Pancreas (tissue), 10 donors: ENCODE measurements at regions not wholly inside any gene's neighbourhood (a gene's known extent, or its start where the extent isn't known, plus 50 kb on each side); places are given as distances from the start of the nearest gene placed in this dataset.

Experiments used
- ATAC-seq, 4 donors: fragments of 200-7000 bp; cut with Tn5 transposase; one replicate each; pipeline versions ENCODE4 v1.8.0 to v1.9.1; 2020; ENCODE audit warnings: mild to moderate bottlenecking in 4 of 4, moderate library complexity in 4 of 4
- DNase-seq, 6 donors: peaks; one replicate each; pipeline ENCODE4 v3.0.0-alpha.2; 2020
- FAIRE-seq: peaks from 2 replicates; lab custom pipeline; 2012; peaks lifted over from hg19 to GRCh38; lab: Jason Lieb, UNC
- H3K27ac ChIP-seq, 4 donors: fragments of 200-600 bp; sonication (generic); 1 replicate in 3 of 4; 2 replicates in 1 of 4; pipeline versions ENCODE4 v1.5.0 to v1.8.0; 2020
- H3K27me3 ChIP-seq, 4 donors: fragments of 200-600 bp; one replicate each; pipeline ENCODE4 v1.8.0; 2021
- H3K36me3 ChIP-seq, 3 donors: fragments of 200-600 bp; sonication (generic) in 1 of 3; one replicate each; pipeline versions ENCODE4 v1.5.0 to v1.8.0; 2020 to 2021
- H3K4me1 ChIP-seq, 3 donors: fragments of 200-600 bp; one replicate each; pipeline ENCODE4 v1.8.0; 2021
- H3K4me3 ChIP-seq, 4 donors: fragments of 200-600 bp; sonication (generic) in 2 of 4; one replicate each; pipeline versions ENCODE4 v1.5.0 to v1.8.0; 2020 to 2021
- H3K9me3 ChIP-seq, 4 donors: fragments of 200-600 bp; one replicate each; pipeline ENCODE4 v1.8.0; 2021
- CTCF ChIP-seq, 4 donors: fragments of 200-600 bp; sonication (generic) in 3 of 4; IDR thresholded peaks; one replicate each; pipeline versions ENCODE4 v1.5.0 to v1.8.0; 2021; ENCODE audit warnings: antibody characterized with exemption in 4 of 4
- WGBS, 2 donors: extraction: QIAGEN DNeasy Blood & Tissue Kit; methylation state at CpG; one replicate each; pipeline ENCODE4 v1.1.7; 2013; 5-methylcytosine and 5-hydroxymethylcytosine counted together
- intact Hi-C, 3 donors: fragments of 100-400 bp; cut with DNase I; formaldehyde crosslinking; loops; one replicate each; pipeline versions ENCODE4 v1.11.1 to v1.14.2; 2022
- donor health status: healthy with polysubstance abuse.
- donor health status: DM: no; HTN: no; CAD: no; lungs with moderate emphysema.
- donor health status: DM: no; HTN: no; CAD: no.
- donor health status: control.
- donor health status: control.
- donor health status: Bipolar disorder and iron deficiency.
- donor health status: DM: yes; HTN: yes; CAD: no.
- donor health status: DM: no; HTN: no; CAD: no.
- donor health status: DM: no; HTN: no; CAD: no.
- donor health status: DM: yes; HTN: yes; CAD: no.

- WGBS, 2 donors: 60 to 63% methylated on average over 5 of the region's 5 CpGs
- H3K27me3 ChIP-seq: no peaks in the 10 kb centered on the region
- ATAC-seq (no peak), DNase-seq (no peak), FAIRE-seq (no peak)
- H3K4me1 ChIP-seq: no peaks in the 10 kb centered on the region
- no peak for TF ChIP-seq CTCF (IDR thresholded peaks at IDR 0.05)
- intact Hi-C loops: no loop called here
- H3K27ac ChIP-seq: no peak overlapping the region
- H3K4me3 ChIP-seq: no peak overlapping the region
- no peaks in the 10 kb centered on the region for H3K36me3 ChIP-seq
- no peaks in the 10 kb centered on the region for H3K9me3 ChIP-seq
These were observed 514.4 kb upstream of the ZNF385D start for GRCh38 chr3:22265403-22265802.

GRCh38 chr3:22269831-22270230 lies 518.8 kb upstream of the ZNF385D start:
- no peaks in the 10 kb centered on the region for H3K36me3 ChIP-seq
- FAIRE-seq: no peak
- intact Hi-C loops: no loop called here
- no peaks in the 10 kb centered on the region for H3K4me1 ChIP-seq
- ATAC-seq: peak in 1 of 4 donors; percentile 44
- no peaks in the 10 kb centered on the region for H3K9me3 ChIP-seq
- H3K27me3 ChIP-seq: no peaks in the 10 kb centered on the region
- no peak for TF ChIP-seq CTCF (IDR thresholded peaks at IDR 0.05)
- 30 to 43% methylated on average over 2 of the region's 2 CpGs for WGBS, 2 donors
- H3K27ac ChIP-seq: no peak overlapping the region
- H3K4me3 ChIP-seq: no peak overlapping the region
- peak in 1 of 6 donors; percentile 8 for DNase-seq

DNA sequence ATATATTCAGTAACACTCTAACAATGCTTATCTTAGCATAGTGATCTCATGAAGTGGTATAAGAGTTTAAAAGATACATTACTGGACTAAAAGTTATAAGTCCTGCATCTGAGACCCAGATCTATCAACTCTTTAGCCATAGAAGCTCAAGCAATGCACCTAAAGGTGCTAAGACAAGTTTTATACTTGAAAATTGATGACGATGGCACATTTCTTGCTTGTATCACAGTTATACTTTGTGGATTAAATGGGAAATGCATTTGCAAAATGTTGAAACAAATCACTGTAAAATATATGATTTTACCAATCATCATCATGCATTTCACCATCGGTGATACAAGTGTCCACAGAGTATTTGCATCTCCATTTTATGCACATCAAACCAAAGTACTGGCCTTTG lies 525.3 kb upstream of the ZNF385D start:
- Histone ChIP-seq H3K36me3 (no peaks in the 10 kb centered on the region), H3K27ac (no peak overlapping the region), H3K4me3 (no peak overlapping the region), H3K4me1 (no peaks in the 10 kb centered on the region), H3K27me3 (no peaks in the 10 kb centered on the region), H3K9me3 (no peaks in the 10 kb centered on the region)
- DNase-seq (no peak), ATAC-seq (no peak), FAIRE-seq (no peak)
- no peak for TF ChIP-seq CTCF (IDR thresholded peaks at IDR 0.05)
- WGBS, 2 donors: 82 to 89% methylated on average over 2 of the region's 2 CpGs
- intact Hi-C loops: no loop called here

- no peak overlapping the region for H3K4me3 ChIP-seq
- H3K36me3 ChIP-seq: no peaks in the 10 kb centered on the region
- FAIRE-seq (no peak), ATAC-seq (no peak), DNase-seq (no peak)
- H3K27ac ChIP-seq: no peak overlapping the region
- intact Hi-C loops: no loop called here
- WGBS, 2 donors: 90 to 91% methylated on average over 1 of the region's 1 CpG
- no peaks in the 10 kb centered on the region for H3K27me3 ChIP-seq
- no peaks in the 10 kb centered on the region for H3K4me1 ChIP-seq
- no peaks in the 10 kb centered on the region for H3K9me3 ChIP-seq
- no peak for TF ChIP-seq CTCF (IDR thresholded peaks at IDR 0.05)
These were observed 533.5 kb upstream of the ZNF385D start for GRCh38 chr3:22284559-22284958.

GRCh38 chr3:22288756-22289155 lies 537.7 kb upstream of the ZNF385D start:
- intact Hi-C loops: no loop called here
- FAIRE-seq (no peak), DNase-seq (no peak)

More at GRCh38 chr3:22288756-22289155, 537.7 kb upstream of the ZNF385D start:
- Histone ChIP-seq H3K9me3 (no peaks in the 10 kb centered on the region), H3K27ac (no peak overlapping the region), H3K4me3 (no peak overlapping the region), H3K4me1 (no peaks in the 10 kb centered on the region), H3K36me3 (no peaks in the 10 kb centered on the region), H3K27me3 (no peaks in the 10 kb centered on the region)
- ATAC-seq: no peak
- no peak for TF ChIP-seq CTCF (IDR thresholded peaks at IDR 0.05)
- 50 to 86% methylated on average over 1 of the region's 1 CpG for WGBS, 2 donors
